ENCODE measurements at regions not wholly inside any gene's neighbourhood (a gene's known extent, or its start where the extent isn't known, plus 50 kb on each side); places are given as distances from the start of the nearest gene placed in this dataset.

- BruUV-seq (replicated peaks), result no TSS peak
- in situ Hi-C loops (cut with HindIII; ENCODE audit: extremely low pct_ligation_motif_present, low pct_unique_long_range_greater_than_20kb) (no loop called here), intact Hi-C loops (cut with micrococcal nuclease; ENCODE audit: unreplicated experiment) (no loop called here)
- POLR2A ChIA-PET, result no interaction called here
- no peak overlapping the region for H2AFZ ChIP-seq (ENCODE audit: low read length)
- H3K4me3 ChIP-seq (replicated peaks in 1 of 3; ENCODE audit: insufficient read depth in 1 of 3, low read depth in 2 of 3, low read length in 3 of 3), result no peak overlapping the region
- no peaks in the 10 kb centered on the region for H3K27me3 ChIP-seq (ENCODE audit: control insufficient read depth in 1 of 2, insufficient read depth in 2 of 2, low read length in 2 of 2)
- DNase-seq (ENCODE audit: low spot score), result no peak
- no peaks in the 10 kb centered on the region for H3K4me1 ChIP-seq (ENCODE audit: insufficient read depth, low read length)
- CTCF ChIA-PET (ENCODE audit: low intra/inter-chr PET ratio, low total read pairs), result no interaction called here
- no peak for FAIRE-seq
- H3K4me2 ChIP-seq (ENCODE audit: low read depth, low read length), result no peak overlapping the region
- H4K20me1 ChIP-seq (ENCODE audit: insufficient read depth, low read length), result no peaks in the 10 kb centered on the region
- ATAC-seq, result no peak
- H3K9ac ChIP-seq (ENCODE audit: insufficient read depth, low read depth, low read length), result no peak overlapping the region
- 1% methylated on average over 7 of the region's 7 CpGs for WGBS (ENCODE audit: low lambda C conversion rate)
- no peaks in the 10 kb centered on the region for H3K36me3 ChIP-seq (replicated peaks in 1 of 2; ENCODE audit: control insufficient read depth in 1 of 2, insufficient read depth in 2 of 2, low read length in 2 of 2)
- no peak overlapping the region for H3K27ac ChIP-seq (ENCODE audit: extremely low read length, insufficient read depth, low read length)
- H3K9me3 ChIP-seq (ENCODE audit: low read length), result no peaks in the 10 kb centered on the region
- H3K79me2 ChIP-seq (ENCODE audit: insufficient read depth, low read length), result no peaks in the 10 kb centered on the region
- TF ChIP-seq ZNF639 (CRISPR knock-in tag; conservative IDR thresholded peaks at IDR 0.05) (no peak), PRPF4 (IDR thresholded peaks at IDR 0.05; ENCODE audit: low read depth, low read length, poor library complexity, severe bottlenecking) (no peak), ZBTB49 (CRISPR knock-in tag; IDR thresholded peaks at IDR 0.05; ENCODE audit: borderline replicate concordance) (no peak), ZNF446 (CRISPR knock-in tag; IDR thresholded peaks at IDR 0.05) (no peak), ELF1 (CRISPR knock-in tag; IDR thresholded peaks at IDR 0.05) (no peak), ZNF253 (CRISPR knock-in tag; IDR thresholded peaks at IDR 0.05; ENCODE audit: borderline replicate concordance) (no peak), MBD4 (IDR thresholded peaks at IDR 0.05; ENCODE audit: borderline replicate concordance, low read length) (no peak), ZNF362 (CRISPR knock-in tag; IDR thresholded peaks at IDR 0.05; ENCODE audit: borderline replicate concordance) (no peak), ZGPAT (CRISPR knock-in tag; IDR thresholded peaks at IDR 0.05) (no peak), ATF5 (CRISPR knock-in tag; IDR thresholded peaks at IDR 0.05; ENCODE audit: low read depth) (no peak), RXRA (CRISPR knock-in tag; IDR thresholded peaks at IDR 0.05) (no peak), LRRFIP1 (CRISPR knock-in tag; conservative IDR thresholded peaks at IDR 0.05) (no peak), TAF15 (IDR thresholded peaks at IDR 0.05; ENCODE audit: low read depth, low read length, poor library complexity, severe bottlenecking) (no peak), KAT2B (IDR thresholded peaks at IDR 0.05; ENCODE audit: borderline replicate concordance, low read depth, low read length) (no peak)
Observed at GRCh38 chr18:45228796-45229388, 386.4 kb upstream of the SLC14A2 start.
